Endothelial cell of umbilical vein (primary cell): ENCODE measurements at regions not wholly inside any gene's neighbourhood (a gene's known extent, or its start where the extent isn't known, plus 50 kb on each side); places are given as distances from the start of the nearest gene placed in this dataset.

Experiments used
- GATA2 ChIP-seq: IDR thresholded peaks from 2 replicates; pipeline ENCODE4 v1.7.0; 2011; ENCODE audit warnings: low read depth, mild to moderate bottlenecking, moderate library complexity, mixed read lengths, low read length; ENCODE audit not compliant: insufficient read length, insufficient read depth
- TF ChIP-seq, protein P1 (sequence below): IDR thresholded peaks from 2 replicates; pipeline ENCODE4 v1.6.1; 2011; ENCODE audit not compliant: insufficient read depth, insufficient read length
- TF ChIP-seq, protein P2 (sequence below), 2 donors: IDR thresholded peaks; 1 replicate in 1 of 2; 2 replicates in 1 of 2; pipeline ENCODE4 v1.5.1; 2011; ENCODE audit warnings: low read length in 2 of 2, mild to moderate bottlenecking in 2 of 2, moderate library complexity in 2 of 2, control low read depth in 1 of 2, inconsistent platforms in 1 of 2, low read depth in 1 of 2; ENCODE audit not compliant: insufficient read depth in 1 of 2; ENCODE audit errors: extremely low read depth in 1 of 2

DNA sequence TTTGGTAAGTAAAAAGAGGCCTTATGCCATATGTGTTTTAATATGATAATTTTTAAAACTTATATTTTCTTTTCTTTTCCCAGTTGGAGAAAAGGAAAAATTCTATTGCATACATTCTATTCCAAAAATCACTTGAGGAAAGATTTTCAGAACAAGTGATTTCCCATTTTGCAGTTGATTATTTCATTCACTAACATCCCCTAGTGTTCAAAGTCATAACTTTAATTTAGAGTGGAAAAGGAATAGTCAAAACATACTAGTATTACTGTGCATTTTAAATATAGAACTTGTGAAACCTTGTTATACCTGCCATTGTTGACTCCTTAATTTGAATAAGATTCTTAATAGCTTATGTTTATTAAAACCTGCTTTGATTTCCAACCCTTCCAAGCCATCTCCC, 1157.6 kb upstream of the ADGRL4 start:
- TF ChIP-seq, protein P1, sequence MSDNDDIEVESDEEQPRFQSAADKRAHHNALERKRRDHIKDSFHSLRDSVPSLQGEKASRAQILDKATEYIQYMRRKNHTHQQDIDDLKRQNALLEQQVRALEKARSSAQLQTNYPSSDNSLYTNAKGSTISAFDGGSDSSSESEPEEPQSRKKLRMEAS, result no peak
- no peak for TF ChIP-seq GATA2
- TF ChIP-seq, protein P2, sequence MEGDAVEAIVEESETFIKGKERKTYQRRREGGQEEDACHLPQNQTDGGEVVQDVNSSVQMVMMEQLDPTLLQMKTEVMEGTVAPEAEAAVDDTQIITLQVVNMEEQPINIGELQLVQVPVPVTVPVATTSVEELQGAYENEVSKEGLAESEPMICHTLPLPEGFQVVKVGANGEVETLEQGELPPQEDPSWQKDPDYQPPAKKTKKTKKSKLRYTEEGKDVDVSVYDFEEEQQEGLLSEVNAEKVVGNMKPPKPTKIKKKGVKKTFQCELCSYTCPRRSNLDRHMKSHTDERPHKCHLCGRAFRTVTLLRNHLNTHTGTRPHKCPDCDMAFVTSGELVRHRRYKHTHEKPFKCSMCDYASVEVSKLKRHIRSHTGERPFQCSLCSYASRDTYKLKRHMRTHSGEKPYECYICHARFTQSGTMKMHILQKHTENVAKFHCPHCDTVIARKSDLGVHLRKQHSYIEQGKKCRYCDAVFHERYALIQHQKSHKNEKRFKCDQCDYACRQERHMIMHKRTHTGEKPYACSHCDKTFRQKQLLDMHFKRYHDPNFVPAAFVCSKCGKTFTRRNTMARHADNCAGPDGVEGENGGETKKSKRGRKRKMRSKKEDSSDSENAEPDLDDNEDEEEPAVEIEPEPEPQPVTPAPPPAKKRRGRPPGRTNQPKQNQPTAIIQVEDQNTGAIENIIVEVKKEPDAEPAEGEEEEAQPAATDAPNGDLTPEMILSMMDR (IDR thresholded peaks at IDR 0.05; ENCODE audit: extremely low read depth in 1 of 2, insufficient read depth in 1 of 2, low read depth in 1 of 2, low read length in 2 of 2), result no peak
